Transverse colon (tissue), 4 donors: ENCODE measurements at regions not wholly inside any gene's neighbourhood (a gene's known extent, or its start where the extent isn't known, plus 50 kb on each side); places are given as distances from the start of the nearest gene placed in this dataset.

Experiments used
- POLR2A ChIP-seq: fragments of 450-650 bp; IDR thresholded peaks from one replicate; pipeline ENCODE4 v1.6.1; 2016; ENCODE audit warnings: antibody characterized with exemption, mild to moderate bottlenecking, moderate library complexity
- POLR2AphosphoS5 ChIP-seq, 3 donors: sonication (generic); formaldehyde crosslinking; IDR thresholded peaks; one replicate each; pipeline ENCODE4 v1.6.1; 2016; ENCODE audit warnings: antibody characterized with exemption in 3 of 3
- TF ChIP-seq, protein P1 (sequence below), 5 experiments: fragments of 200-600 bp in 3 of 5; fragments of 450-650 bp in 2 of 5; sonication (generic) in 3 of 5; IDR thresholded peaks; 1 replicate in 2 of 5; 2 replicates in 3 of 5; pipeline ENCODE4 v1.5.1; 2016 to 2017; ENCODE audit warnings: antibody characterized with exemption in 5 of 5, inconsistent platforms in 3 of 5, mild to moderate bottlenecking in 2 of 5, moderate library complexity in 1 of 5

DNA sequence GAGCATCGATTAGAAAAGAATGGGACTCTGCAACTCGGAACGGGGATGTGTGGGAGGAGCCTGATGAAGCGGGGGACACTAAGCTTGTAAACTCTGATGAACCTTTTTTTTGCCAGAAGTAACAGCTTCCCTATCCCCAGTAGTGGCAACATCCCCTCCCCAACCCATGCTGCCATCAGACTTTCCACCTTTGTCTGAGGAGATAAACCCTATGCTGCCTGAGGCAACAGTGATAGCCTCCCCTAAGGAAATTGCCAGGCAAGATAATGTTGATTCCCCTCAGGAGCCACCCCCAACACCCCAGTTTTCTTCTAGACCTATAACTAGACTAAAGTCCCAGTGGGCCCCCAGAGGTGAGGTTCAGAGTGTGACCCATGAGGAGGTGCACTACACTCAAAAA lies 173.7 kb downstream of the AKR1D1 start:
- TF ChIP-seq, protein P1, sequence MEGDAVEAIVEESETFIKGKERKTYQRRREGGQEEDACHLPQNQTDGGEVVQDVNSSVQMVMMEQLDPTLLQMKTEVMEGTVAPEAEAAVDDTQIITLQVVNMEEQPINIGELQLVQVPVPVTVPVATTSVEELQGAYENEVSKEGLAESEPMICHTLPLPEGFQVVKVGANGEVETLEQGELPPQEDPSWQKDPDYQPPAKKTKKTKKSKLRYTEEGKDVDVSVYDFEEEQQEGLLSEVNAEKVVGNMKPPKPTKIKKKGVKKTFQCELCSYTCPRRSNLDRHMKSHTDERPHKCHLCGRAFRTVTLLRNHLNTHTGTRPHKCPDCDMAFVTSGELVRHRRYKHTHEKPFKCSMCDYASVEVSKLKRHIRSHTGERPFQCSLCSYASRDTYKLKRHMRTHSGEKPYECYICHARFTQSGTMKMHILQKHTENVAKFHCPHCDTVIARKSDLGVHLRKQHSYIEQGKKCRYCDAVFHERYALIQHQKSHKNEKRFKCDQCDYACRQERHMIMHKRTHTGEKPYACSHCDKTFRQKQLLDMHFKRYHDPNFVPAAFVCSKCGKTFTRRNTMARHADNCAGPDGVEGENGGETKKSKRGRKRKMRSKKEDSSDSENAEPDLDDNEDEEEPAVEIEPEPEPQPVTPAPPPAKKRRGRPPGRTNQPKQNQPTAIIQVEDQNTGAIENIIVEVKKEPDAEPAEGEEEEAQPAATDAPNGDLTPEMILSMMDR (IDR thresholded peaks at IDR 0.05), result no peak
- TF ChIP-seq POLR2A, result no peak
- TF ChIP-seq POLR2AphosphoS5 (IDR thresholded peaks at IDR 0.05), result no peak
